SK-N-MC (cell line): ENCODE measurements at regions not wholly inside any gene's neighbourhood (a gene's known extent, or its start where the extent isn't known, plus 50 kb on each side); places are given as distances from the start of the nearest gene placed in this dataset.

Experiments
- DNase-seq: peaks from one replicate; pipeline ENCODE4 v3.0.0-alpha.2; 2011; ENCODE audit warnings: low read depth, low spot score
- H3K27ac ChIP-seq: fragments of 200-600 bp; sonication (generic); 2 replicates; pipeline ENCODE4 v1.5.1; 2016; ENCODE audit warnings: mixed run types
- H3K36me3 ChIP-seq: fragments of 200-600 bp; sonication (generic); 2 replicates; pipeline ENCODE4 v1.6.1; 2017; ENCODE audit warnings: antibody characterized with exemption, low read length, mixed read lengths; ENCODE audit not compliant: insufficient read depth
- H3K4me3 ChIP-seq: fragments of 200-600 bp; sonication (generic); 2 replicates; pipeline ENCODE4 v1.5.1; 2016
- H3K9ac ChIP-seq: fragments of 200-600 bp; sonication (generic); 2 replicates; pipeline ENCODE4 v1.8.0; 2017; ENCODE audit warnings: mixed run types, mixed read lengths; ENCODE audit not compliant: insufficient read length
- H3K9me3 ChIP-seq: fragments of 200-600 bp; sonication (generic); 2 replicates; pipeline ENCODE4 v1.6.1; 2017; ENCODE audit warnings: low read depth, mild to moderate bottlenecking, antibody characterized with exemption, low read length, moderate library complexity, mixed read lengths
- EZH2 ChIP-seq: fragments of 200-600 bp; sonication (generic); IDR thresholded peaks from one replicate; pipeline ENCODE4 v1.6.1; 2017; ENCODE audit warnings: antibody characterized with exemption
- FOXP2 ChIP-seq: optimal IDR thresholded peaks from 2 replicates; pipeline ENCODE3; 2011; ENCODE audit warnings: mild to moderate bottlenecking, moderate library complexity; ENCODE audit not compliant: insufficient read depth; ENCODE audit errors: extremely low read length, control extremely low read depth
- POLR2AphosphoS5 ChIP-seq: IDR thresholded peaks from 2 replicates; pipeline ENCODE4 v1.6.1; 2012; ENCODE audit warnings: mild to moderate bottlenecking, low read depth, low read length, borderline replicate concordance

GRCh38 chr1:58363585-58363984 is 182.9 kb downstream of the OMA1 start:
- Histone ChIP-seq H3K36me3 (no peaks in the 10 kb centered on the region), H3K4me3 (no peak overlapping the region), H3K9ac (no peak overlapping the region), H3K9me3 (no peaks in the 10 kb centered on the region), H3K27ac (no peak overlapping the region)
- TF ChIP-seq EZH2, result no peak
- TF ChIP-seq POLR2AphosphoS5, result no peak
- no peak for TF ChIP-seq FOXP2
- no peak for DNase-seq

GRCh38 chr1:58361134-58361533 is 185.4 kb downstream of the OMA1 start:
- Histone ChIP-seq H3K36me3 (no peaks in the 10 kb centered on the region), H3K27ac (no peak overlapping the region), H3K9ac (no peak overlapping the region), H3K4me3 (no peak overlapping the region), H3K9me3 (no peaks in the 10 kb centered on the region)
- TF ChIP-seq POLR2AphosphoS5 (no peak), EZH2 (no peak), FOXP2 (no peak)
- DNase-seq, result no peak

GRCh38 chr1:58358346-58358745 is 188.2 kb downstream of the OMA1 start:
- H3K9ac ChIP-seq, result no peak overlapping the region
- DNase-seq, result no peak
- H3K36me3 ChIP-seq, result no peaks in the 10 kb centered on the region
- no peak overlapping the region for H3K27ac ChIP-seq
- H3K9me3 ChIP-seq, result no peaks in the 10 kb centered on the region
- TF ChIP-seq EZH2 (no peak), FOXP2 (no peak), POLR2AphosphoS5 (no peak)
- H3K4me3 ChIP-seq, result no peak overlapping the region

- TF ChIP-seq EZH2 (no peak), FOXP2 (no peak), POLR2AphosphoS5 (no peak)
- Histone ChIP-seq H3K27ac (no peak overlapping the region), H3K9me3 (no peaks in the 10 kb centered on the region), H3K9ac (no peak overlapping the region), H3K4me3 (no peak overlapping the region), H3K36me3 (no peaks in the 10 kb centered on the region)
- no peak for DNase-seq
Measured at GRCh38 chr1:58356402-58356801, 190.1 kb downstream of the OMA1 start.

GRCh38 chr1:58353168-58353567 is 193.4 kb downstream of the OMA1 start:
- Histone ChIP-seq H3K4me3 (no peak overlapping the region), H3K9me3 (no peaks in the 10 kb centered on the region), H3K27ac (no peak overlapping the region), H3K36me3 (no peaks in the 10 kb centered on the region), H3K9ac (no peak overlapping the region)
- no peak for TF ChIP-seq EZH2
- no peak for TF ChIP-seq POLR2AphosphoS5
- no peak for TF ChIP-seq FOXP2
- no peak for DNase-seq

GRCh38 chr1:58352476-58353092 is 193.9 kb downstream of the OMA1 start:
- Histone ChIP-seq H3K27ac (no peak overlapping the region), H3K9ac (no peak overlapping the region), H3K9me3 (no peaks in the 10 kb centered on the region), H3K36me3 (no peaks in the 10 kb centered on the region), H3K4me3 (no peak overlapping the region)
- TF ChIP-seq FOXP2, result no peak
- no peak for TF ChIP-seq POLR2AphosphoS5
- no peak for TF ChIP-seq EZH2
- DNase-seq, result no peak

- Histone ChIP-seq H3K27ac (no peak overlapping the region), H3K9ac (no peak overlapping the region), H3K9me3 (no peaks in the 10 kb centered on the region), H3K36me3 (no peaks in the 10 kb centered on the region), H3K4me3 (no peak overlapping the region)
- TF ChIP-seq FOXP2 (no peak), POLR2AphosphoS5 (no peak), EZH2 (no peak)
- DNase-seq, result no peak
Measured at GRCh38 chr1:58346036-58346355, 200.5 kb downstream of the OMA1 start.

GRCh38 chr1:58345215-58346035 is 201.1 kb downstream of the OMA1 start:
- no peak overlapping the region for H3K4me3 ChIP-seq
- H3K27ac ChIP-seq, result no peak overlapping the region
- no peak for DNase-seq
- H3K9me3 ChIP-seq, result no peaks in the 10 kb centered on the region
- H3K9ac ChIP-seq, result no peak overlapping the region
- TF ChIP-seq POLR2AphosphoS5 (no peak), FOXP2 (no peak), EZH2 (no peak)
- no peaks in the 10 kb centered on the region for H3K36me3 ChIP-seq
